Kidney (tissue), 13 donors: ENCODE measurements at regions not wholly inside any gene's neighbourhood (a gene's known extent, or its start where the extent isn't known, plus 50 kb on each side); places are given as distances from the start of the nearest gene placed in this dataset.

Source experiments
- DNase-seq, 5 donors: peaks; one replicate each; pipeline ENCODE4 v3.0.0-alpha.2; 2013 to 2020
- FAIRE-seq: peaks from 2 replicates; lab custom pipeline; 2012; peaks lifted over from hg19 to GRCh38; lab: Jason Lieb, UNC
- H3K27ac ChIP-seq, 2 donors: one replicate each; pipeline ENCODE4 v1.7.0; 2013; ENCODE audit warnings: low read depth in 2 of 2, low read length in 2 of 2, inconsistent platforms in 1 of 2
- H3K27me3 ChIP-seq: one replicate; pipeline ENCODE4 v1.7.1; 2013; ENCODE audit warnings: low read length, inconsistent platforms; ENCODE audit not compliant: control insufficient read depth, insufficient read depth
- H3K36me3 ChIP-seq, 3 donors: one replicate each; pipeline versions ENCODE4 v1.7.0 to v1.7.1; 2013; ENCODE audit warnings: low read length in 3 of 3, control low read depth in 1 of 3, inconsistent platforms in 1 of 3; ENCODE audit not compliant: insufficient read depth in 3 of 3, control insufficient read depth in 2 of 3
- H3K4me1 ChIP-seq, 3 donors: one replicate each; pipeline versions ENCODE4 v1.7.0 to v1.7.1; 2013; ENCODE audit warnings: low read length in 3 of 3, inconsistent platforms in 1 of 3, low read depth in 1 of 3; ENCODE audit not compliant: control insufficient read depth in 2 of 3, insufficient read depth in 2 of 3
- H3K4me3 ChIP-seq, 3 donors: one replicate each; pipeline versions ENCODE4 v1.7.0 to v1.8.1; 2013; ENCODE audit warnings: low read length in 3 of 3, control low read depth in 1 of 3, inconsistent platforms in 1 of 3
- H3K9ac ChIP-seq, 3 donors: one replicate each; pipeline versions ENCODE4 v1.7.0 to v1.7.1; 2013; ENCODE audit warnings: low read length in 3 of 3, control low read depth in 1 of 3, inconsistent platforms in 1 of 3
- H3K9me3 ChIP-seq, 3 donors: one replicate each; pipeline versions ENCODE4 v1.7.0 to v1.7.1; 2013; ENCODE audit warnings: low read length in 3 of 3, control low read depth in 1 of 3, inconsistent platforms in 1 of 3; ENCODE audit not compliant: control insufficient read depth in 2 of 3, insufficient read depth in 1 of 3
- CTCF ChIP-seq: IDR thresholded peaks from 3 replicates; pipeline ENCODE4 v1.5.1; 2012; ENCODE audit warnings: mild to moderate bottlenecking, moderate library complexity, borderline replicate concordance; ENCODE audit not compliant: insufficient read depth; ENCODE audit errors: extremely low read depth
- intact Hi-C: fragments of 100-400 bp; cut with DNase I; formaldehyde crosslinking; loops from one replicate; pipeline ENCODE4 v1.11.1; 2022
- donor health status: control.
- donor health status: control.
- donor health status: control.
- donor health status: control.
- donor health status: control.
- donor health status: DM: yes; HTN: yes; CAD: no.
- donor health status: Normal renal cell carcinoma (clear cell type).

- intact Hi-C loops = no loop called here
- no peak for DNase-seq
- no peak overlapping the region for H3K9ac ChIP-seq
- no peaks in the 10 kb centered on the region for H3K9me3 ChIP-seq
- H3K27me3 ChIP-seq = no peaks in the 10 kb centered on the region
- no peak overlapping the region for H3K4me3 ChIP-seq
- no peaks in the 10 kb centered on the region for H3K4me1 ChIP-seq
- H3K36me3 ChIP-seq = no peaks in the 10 kb centered on the region
- FAIRE-seq = no peak
- no peak overlapping the region for H3K27ac ChIP-seq
- no peak for TF ChIP-seq CTCF
Observed at GRCh38 chr12:19039515-19039914, 90.0 kb upstream of the PLEKHA5 start.

GRCh38 chr12:19042221-19042620 is 87.3 kb upstream of the PLEKHA5 start:
- peaks cover 0 to 3% (median 0%) of the 10 kb centered on the region in 3 donors for H3K4me1 ChIP-seq
- no peaks in the 10 kb centered on the region for H3K36me3 ChIP-seq
- FAIRE-seq (no peak), DNase-seq (no peak)
- H3K9me3 ChIP-seq = no peaks in the 10 kb centered on the region
- intact Hi-C loops = no loop called here
- H3K27ac ChIP-seq = no peak overlapping the region
- no peak for TF ChIP-seq CTCF
- H3K4me3 ChIP-seq = no peak overlapping the region
- H3K9ac ChIP-seq = no peak overlapping the region
- H3K27me3 ChIP-seq = no peaks in the 10 kb centered on the region

GRCh38 chr12:19044430-19044829 is 85.1 kb upstream of the PLEKHA5 start:
- Histone ChIP-seq H3K27me3 (no peaks in the 10 kb centered on the region), H3K4me3 (no peak overlapping the region), H3K4me1 (peaks cover 0 to 3% (median 0%) of the 10 kb centered on the region in 3 donors), H3K9me3 (no peaks in the 10 kb centered on the region), H3K9ac (no peak overlapping the region), H3K36me3 (no peaks in the 10 kb centered on the region), H3K27ac (no peak overlapping the region)
- FAIRE-seq = no peak
- intact Hi-C loops = no loop called here
- DNase-seq = no peak
- TF ChIP-seq CTCF = no peak

GRCh38 chr12:19044891-19045290 is 84.6 kb upstream of the PLEKHA5 start:
- intact Hi-C loops = no loop called here
- no peak overlapping the region for H3K9ac ChIP-seq
- H3K4me1 ChIP-seq = peaks cover 0 to 3% (median 0%) of the 10 kb centered on the region in 3 donors
- H3K27ac ChIP-seq = no peak overlapping the region
- no peaks in the 10 kb centered on the region for H3K27me3 ChIP-seq
- no peaks in the 10 kb centered on the region for H3K36me3 ChIP-seq
- H3K9me3 ChIP-seq = no peaks in the 10 kb centered on the region
- DNase-seq = no peak
- no peak for FAIRE-seq
- TF ChIP-seq CTCF = no peak
- no peak overlapping the region for H3K4me3 ChIP-seq
